ENCODE measurements at regions not wholly inside any gene's neighbourhood (a gene's known extent, or its start where the extent isn't known, plus 50 kb on each side); places are given as distances from the start of the nearest gene placed in this dataset.

DNA sequence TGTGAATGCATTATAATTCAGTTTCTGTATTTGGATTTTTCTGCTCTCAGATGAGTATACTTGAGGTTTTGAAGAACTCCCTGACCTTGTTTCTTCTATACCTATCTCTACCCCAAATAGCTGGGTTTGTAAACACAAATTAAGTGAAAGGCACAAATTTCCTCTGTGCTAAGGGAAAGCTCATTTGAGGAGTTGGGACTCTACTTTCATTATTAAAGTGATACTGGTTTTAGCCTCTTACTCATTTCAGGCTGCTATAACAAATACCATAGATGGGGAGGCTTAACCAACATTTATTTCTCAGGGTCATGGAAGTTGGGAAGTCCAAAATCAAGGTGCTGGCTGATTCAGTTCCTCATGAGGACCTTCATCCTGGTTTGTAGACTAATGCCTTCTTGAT is 97.2 kb upstream of the ANKH start:
- TF ChIP-seq, protein P1, sequence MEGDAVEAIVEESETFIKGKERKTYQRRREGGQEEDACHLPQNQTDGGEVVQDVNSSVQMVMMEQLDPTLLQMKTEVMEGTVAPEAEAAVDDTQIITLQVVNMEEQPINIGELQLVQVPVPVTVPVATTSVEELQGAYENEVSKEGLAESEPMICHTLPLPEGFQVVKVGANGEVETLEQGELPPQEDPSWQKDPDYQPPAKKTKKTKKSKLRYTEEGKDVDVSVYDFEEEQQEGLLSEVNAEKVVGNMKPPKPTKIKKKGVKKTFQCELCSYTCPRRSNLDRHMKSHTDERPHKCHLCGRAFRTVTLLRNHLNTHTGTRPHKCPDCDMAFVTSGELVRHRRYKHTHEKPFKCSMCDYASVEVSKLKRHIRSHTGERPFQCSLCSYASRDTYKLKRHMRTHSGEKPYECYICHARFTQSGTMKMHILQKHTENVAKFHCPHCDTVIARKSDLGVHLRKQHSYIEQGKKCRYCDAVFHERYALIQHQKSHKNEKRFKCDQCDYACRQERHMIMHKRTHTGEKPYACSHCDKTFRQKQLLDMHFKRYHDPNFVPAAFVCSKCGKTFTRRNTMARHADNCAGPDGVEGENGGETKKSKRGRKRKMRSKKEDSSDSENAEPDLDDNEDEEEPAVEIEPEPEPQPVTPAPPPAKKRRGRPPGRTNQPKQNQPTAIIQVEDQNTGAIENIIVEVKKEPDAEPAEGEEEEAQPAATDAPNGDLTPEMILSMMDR (IDR thresholded peaks at IDR 0.05), result no peak
- TF ChIP-seq EP300 (IDR thresholded peaks at IDR 0.05) (no peak), POLR2A (IDR thresholded peaks at IDR 0.05; ENCODE audit: low read depth) (no peak)

Data from esophagus muscularis mucosa (tissue), 4 donors.